RWPE2 (cell line): ENCODE measurements at regions not wholly inside any gene's neighbourhood (a gene's known extent, or its start where the extent isn't known, plus 50 kb on each side); places are given as distances from the start of the nearest gene placed in this dataset.

Experiments
- ATAC-seq: fragments of 200-7000 bp; cut with Tn5 transposase; 3 replicates; pipeline ENCODE4 v1.9.1; 2021; ENCODE audit warnings: low read depth
- DNase-seq: peaks from one replicate; pipeline ENCODE4 v3.0.0-alpha.2; 2020; ENCODE audit warnings: low spot score
- H3K27ac ChIP-seq: fragments of 450-650 bp; 2 replicates; pipeline ENCODE4 v1.5.1; 2017; ENCODE audit warnings: mild to moderate bottlenecking; ENCODE audit not compliant: poor library complexity, severe bottlenecking
- H3K27me3 ChIP-seq: fragments of 250-450 bp; sonication (Bioruptor Pico); 2 replicates; pipeline ENCODE4 v1.5.1; 2021; ENCODE audit warnings: mild to moderate bottlenecking, moderate library complexity; ENCODE audit not compliant: insufficient read depth, poor library complexity, severe bottlenecking
- H3K36me3 ChIP-seq: fragments of 250-450 bp; sonication (Bioruptor Pico); 2 replicates; pipeline ENCODE4 v1.5.1; 2020; ENCODE audit warnings: low read depth, mild to moderate bottlenecking, moderate library complexity
- H3K4me1 ChIP-seq: fragments of 250-450 bp; sonication (Bioruptor Pico); 2 replicates; pipeline ENCODE4 v1.5.1; 2021; ENCODE audit warnings: mild to moderate bottlenecking, moderate library complexity; ENCODE audit not compliant: insufficient read depth, poor library complexity, severe bottlenecking
- H3K4me3 ChIP-seq: fragments of 250-450 bp; sonication (Bioruptor Pico); 2 replicates; pipeline ENCODE4 v1.5.1; 2021; ENCODE audit warnings: mild to moderate bottlenecking, moderate library complexity; ENCODE audit not compliant: severe bottlenecking
- H3K9me3 ChIP-seq: fragments of 250-450 bp; sonication (Bioruptor Pico); 2 replicates; pipeline ENCODE4 v1.5.1; 2021; ENCODE audit warnings: mild to moderate bottlenecking, moderate library complexity; ENCODE audit not compliant: severe bottlenecking
- CTCF ChIP-seq: fragments of 450-650 bp; IDR thresholded peaks from one replicate; pipeline ENCODE4 v1.5.1; 2017; ENCODE audit warnings: mild to moderate bottlenecking, moderate library complexity; ENCODE audit not compliant: poor library complexity, severe bottlenecking

DNA sequence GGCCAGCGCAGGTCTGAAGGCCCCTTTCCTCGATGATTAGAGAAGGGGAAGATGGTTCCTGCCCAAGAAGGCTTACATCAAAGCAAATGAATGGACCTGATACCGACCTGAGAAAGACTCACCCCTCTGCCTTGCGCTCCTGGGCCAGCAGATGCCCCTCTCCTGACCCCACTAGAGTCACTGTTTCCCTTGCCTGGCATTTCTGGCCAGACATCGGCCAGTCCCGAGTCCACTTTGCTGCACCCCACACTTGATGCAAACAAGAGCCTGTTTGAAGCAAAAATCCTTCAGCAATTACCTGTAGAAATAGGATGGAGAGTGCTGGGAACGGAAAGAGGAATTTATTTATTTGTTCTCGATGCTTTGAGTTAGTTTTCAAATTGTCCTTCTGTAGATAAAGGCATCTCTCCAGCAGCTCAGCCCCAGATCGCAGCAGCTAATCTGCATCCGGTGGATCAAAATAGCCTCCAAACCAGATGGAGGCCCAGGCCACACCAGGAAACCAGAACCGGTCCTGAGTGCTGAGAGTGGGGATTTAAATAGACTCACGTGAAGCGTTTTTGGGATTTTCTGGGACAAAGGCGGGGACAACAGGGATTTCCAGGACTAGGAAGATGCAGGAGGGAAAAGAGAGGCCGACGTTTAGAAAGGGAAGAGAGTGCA is 148.6 kb downstream of the TRIM29 start:
- H3K9me3 ChIP-seq: no peaks in the 10 kb centered on the region
- no peak overlapping the region for H3K27ac ChIP-seq
- peaks cover 12% of the 10 kb centered on the region for H3K27me3 ChIP-seq
- no peak for DNase-seq
- no peak for TF ChIP-seq CTCF
- H3K4me1 ChIP-seq: no peaks in the 10 kb centered on the region
- no peaks in the 10 kb centered on the region for H3K36me3 ChIP-seq
- ATAC-seq: no peak
- H3K4me3 ChIP-seq: no peak overlapping the region

- no peak for DNase-seq
- no peak for TF ChIP-seq CTCF
- Histone ChIP-seq H3K4me3 (no peak overlapping the region), H3K27ac (no peak overlapping the region), H3K9me3 (no peaks in the 10 kb centered on the region), H3K36me3 (no peaks in the 10 kb centered on the region), H3K27me3 (peaks cover 12% of the 10 kb centered on the region), H3K4me1 (no peaks in the 10 kb centered on the region)
- ATAC-seq: no peak
These were observed 152.4 kb downstream of the TRIM29 start for GRCh38 chr11:119985551-119985950.

DNA sequence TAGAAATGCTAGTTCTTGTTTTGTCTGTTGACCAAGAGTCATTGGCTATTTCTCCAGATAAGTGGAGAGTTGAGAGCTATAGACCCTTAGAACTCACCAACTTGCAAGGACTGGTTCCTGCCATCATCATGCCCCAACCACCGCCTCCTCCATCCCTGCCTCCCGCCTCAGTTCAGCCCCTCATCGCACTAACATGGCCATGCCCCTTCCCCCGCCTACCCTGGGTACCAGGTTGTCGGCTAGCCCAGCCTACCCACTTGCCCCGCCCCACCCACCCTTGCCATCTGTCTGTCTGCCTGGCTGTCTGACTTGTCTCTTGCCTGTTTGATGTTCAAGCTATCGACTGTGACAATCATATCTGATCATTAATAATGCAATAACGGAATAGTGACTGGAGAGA is 154.1 kb downstream of the TRIM29 start:
- no peak overlapping the region for H3K27ac ChIP-seq
- no peaks in the 10 kb centered on the region for H3K4me1 ChIP-seq
- H3K36me3 ChIP-seq: no peaks in the 10 kb centered on the region
- no peak for ATAC-seq
- no peak for TF ChIP-seq CTCF
- no peak overlapping the region for H3K4me3 ChIP-seq
- peaks cover 17% of the 10 kb centered on the region for H3K27me3 ChIP-seq
- H3K9me3 ChIP-seq: no peaks in the 10 kb centered on the region
- DNase-seq: no peak

DNA sequence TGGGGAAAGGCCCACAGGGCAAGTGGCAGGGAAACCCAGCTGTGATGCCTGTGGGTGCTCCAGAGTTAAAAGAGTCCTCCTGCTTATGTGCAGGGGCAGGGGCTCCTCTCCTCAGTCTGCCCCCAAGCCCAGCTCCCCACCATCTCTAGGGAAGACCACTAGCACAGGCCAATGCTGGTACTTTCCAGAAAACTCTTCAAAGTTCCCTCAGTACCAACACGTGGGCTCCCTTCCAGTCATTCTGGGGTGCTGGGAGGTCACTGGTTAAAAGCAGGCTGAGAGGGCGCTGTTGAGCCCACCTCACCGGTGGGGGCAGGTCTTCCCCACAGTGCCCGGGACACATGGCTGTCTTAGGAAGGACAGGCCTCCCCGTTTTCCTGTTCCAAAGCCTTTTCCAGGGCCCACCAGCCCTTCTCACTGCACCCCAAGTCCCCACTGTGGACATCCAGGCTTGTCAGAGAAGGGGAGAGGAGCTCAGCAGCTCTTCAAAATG is 154.6 kb downstream of the TRIM29 start:
- Histone ChIP-seq H3K27me3 (peaks cover 17% of the 10 kb centered on the region), H3K4me3 (no peak overlapping the region), H3K4me1 (no peaks in the 10 kb centered on the region), H3K9me3 (no peaks in the 10 kb centered on the region), H3K27ac (no peak overlapping the region), H3K36me3 (no peaks in the 10 kb centered on the region)
- no peak for TF ChIP-seq CTCF
- DNase-seq: no peak
- no peak for ATAC-seq

- Histone ChIP-seq H3K36me3 (no peaks in the 10 kb centered on the region), H3K27me3 (peaks cover 17% of the 10 kb centered on the region), H3K27ac (no peak overlapping the region), H3K9me3 (no peaks in the 10 kb centered on the region), H3K4me1 (no peaks in the 10 kb centered on the region), H3K4me3 (no peak overlapping the region)
- DNase-seq (no peak), ATAC-seq (no peak)
- TF ChIP-seq CTCF: no peak
These were observed 155.2 kb downstream of the TRIM29 start for GRCh38 chr11:119982517-119983239.
